Panc1 (cell line): ENCODE measurements at regions not wholly inside any gene's neighbourhood (a gene's known extent, or its start where the extent isn't known, plus 50 kb on each side); places are given as distances from the start of the nearest gene placed in this dataset.

ENCODE experiments used
- ATAC-seq: fragments of 200-7000 bp; cut with Tn5 transposase; 2 replicates; pipeline ENCODE4 v1.9.1; 2020; ENCODE audit warnings: mild to moderate bottlenecking, moderate library complexity
- BruUV-seq: library from RNA; stranded (reverse); fragments of 400-500 nt; replicated peaks from 2 replicates; lab custom pipeline; 2021; lab: Mats Ljungman, UMichigan
- CTCF ChIA-PET: fragments of 300-600 bp; sonication (Branson Sonifier 250); formaldehyde crosslinking; loops from one replicate; lab custom pipeline; 2022; ENCODE audit warnings: antibody characterized with exemption; lab: Charles Lee
- POLR2A ChIA-PET: fragments of 300-600 bp; sonication (Branson Sonifier 250); formaldehyde crosslinking; loops from one replicate; lab custom pipeline; 2022; ENCODE audit warnings: antibody characterized with exemption; lab: Charles Lee
- DNase-seq: peaks from one replicate; pipeline ENCODE4 v3.0.0-alpha.2; 2010; ENCODE audit warnings: low read depth, low spot score
- H3K27ac ChIP-seq: 2 replicates; pipeline ENCODE4 v1.5.1; 2011; ENCODE audit warnings: mild to moderate bottlenecking, low read length, inconsistent platforms
- H3K27me3 ChIP-seq: fragments of 200-500 bp; sonication (Bioruptor generic); 2 replicates; pipeline ENCODE4 v1.6.0; 2014; ENCODE audit warnings: low read length, inconsistent platforms; ENCODE audit not compliant: control insufficient read depth, insufficient read depth
- H3K36me3 ChIP-seq: fragments of 200-500 bp; sonication (Bioruptor generic); 2 replicates; pipeline ENCODE4 v1.5.1; 2014; ENCODE audit warnings: inconsistent platforms, mild to moderate bottlenecking, low read length, moderate library complexity; ENCODE audit not compliant: control insufficient read depth, insufficient read depth
- H3K4me1 ChIP-seq: 2 replicates; pipeline ENCODE4 v1.5.1; 2011; ENCODE audit warnings: inconsistent platforms, mild to moderate bottlenecking, low read length, moderate library complexity; ENCODE audit not compliant: control insufficient read depth, insufficient read depth
- H3K4me3 ChIP-seq, 2 experiments: 2 replicates each; pipeline ENCODE4 v1.5.1; 2011 to 2012; ENCODE audit warnings: low read depth in 2 of 2, low read length in 2 of 2, mild to moderate bottlenecking in 2 of 2, inconsistent platforms in 1 of 2, moderate library complexity in 1 of 2
- H3K9me3 ChIP-seq: fragments of 200-500 bp; sonication (Bioruptor generic); 2 replicates; pipeline ENCODE4 v1.5.1; 2014; ENCODE audit warnings: low read depth, mild to moderate bottlenecking, inconsistent platforms, low read length, moderate library complexity; ENCODE audit not compliant: control insufficient read depth, insufficient read depth
- CTCF ChIP-seq: fragments of 450-650 bp; IDR thresholded peaks from 2 replicates; pipeline ENCODE4 v1.5.1; 2017; ENCODE audit warnings: mild to moderate bottlenecking
- POLR2AphosphoS5 ChIP-seq: IDR thresholded peaks from 2 replicates; pipeline ENCODE4 v1.6.1; 2012; ENCODE audit warnings: mild to moderate bottlenecking, low read depth, low read length, moderate library complexity
- REST ChIP-seq, 2 experiments: IDR thresholded peaks; 2 replicates each; pipeline ENCODE4 v1.6.1; 2011 to 2012; ENCODE audit warnings: low read depth in 2 of 2, control low read depth in 1 of 2, low read length in 1 of 2, mild to moderate bottlenecking in 1 of 2, moderate library complexity in 1 of 2; ENCODE audit not compliant: insufficient read depth in 1 of 2
- SIN3A ChIP-seq: IDR thresholded peaks from 2 replicates; pipeline ENCODE4 v1.6.1; 2012; ENCODE audit warnings: low read depth, mild to moderate bottlenecking, low read length, moderate library complexity, borderline replicate concordance; ENCODE audit not compliant: insufficient read depth
- TCF7L2 ChIP-seq: IDR thresholded peaks from 2 replicates; pipeline ENCODE4 v1.6.1; 2011; ENCODE audit warnings: mild to moderate bottlenecking, low read depth, low read length, inconsistent platforms
- in situ Hi-C: cut with HindIII; loops from 2 replicates; pipeline ENCODE4 v1.10.0; 2016; ENCODE audit warnings: low sequenced_read_pairs, low pct_unique_long_range_greater_than_20kb
- intact Hi-C: fragments of 100-400 bp; cut with micrococcal nuclease; formaldehyde crosslinking; loops from one replicate; pipeline ENCODE4 v1.10.0; 2022; ENCODE audit not compliant: unreplicated experiment

GRCh38 chr1:58059789-58060188 is 486.7 kb downstream of the OMA1 start:
- POLR2A ChIA-PET, result no interaction called here
- no peak overlapping the region for H3K27ac ChIP-seq
- ATAC-seq (no peak), DNase-seq (no peak)
- intact Hi-C loops, result no loop called here
- H3K9me3 ChIP-seq, result no peaks in the 10 kb centered on the region
- CTCF ChIA-PET, result no interaction called here
- no peaks in the 10 kb centered on the region for H3K36me3 ChIP-seq
- no peaks in the 10 kb centered on the region for H3K27me3 ChIP-seq
- TF ChIP-seq CTCF (no peak), POLR2AphosphoS5 (no peak), TCF7L2 (no peak), REST (IDR thresholded peaks at IDR 0.05; ENCODE audit: insufficient read depth in 1 of 2, low read depth in 2 of 2, low read length in 1 of 2) (no peak), SIN3A (no peak)
- H3K4me1 ChIP-seq, result no peaks in the 10 kb centered on the region
- no TSS peak for BruUV-seq
- in situ Hi-C loops, result no loop called here
- no peak overlapping the region for H3K4me3 ChIP-seq

GRCh38 chr1:58058323-58058722 is 488.2 kb downstream of the OMA1 start:
- Histone ChIP-seq H3K9me3 (no peaks in the 10 kb centered on the region), H3K4me1 (no peaks in the 10 kb centered on the region), H3K4me3 (no peak overlapping the region), H3K36me3 (no peaks in the 10 kb centered on the region), H3K27ac (no peak overlapping the region), H3K27me3 (no peaks in the 10 kb centered on the region)
- intact Hi-C loops (no loop called here), in situ Hi-C loops (no loop called here)
- TF ChIP-seq REST (IDR thresholded peaks at IDR 0.05; ENCODE audit: insufficient read depth in 1 of 2, low read depth in 2 of 2, low read length in 1 of 2), result no peak
- CTCF ChIA-PET, result no interaction called here
- POLR2A ChIA-PET, result no interaction called here
- ATAC-seq (no peak), DNase-seq (no peak)
- BruUV-seq, result no TSS peak
